ENCODE measurements at regions not wholly inside any gene's neighbourhood (a gene's known extent, or its start where the extent isn't known, plus 50 kb on each side); places are given as distances from the start of the nearest gene placed in this dataset.
"Not testable (repeated sequence)": the region's sequence is repeated elsewhere in the genome, so short reads cannot be mapped to it uniquely, and the experiment has no call there.

- TF ChIP-seq POLR2A, CTCF (IDR thresholded peaks at IDR 0.05): not testable (repeated sequence)
These were observed 1486.5 kb downstream of the TSPY10 start for GRCh38 chrY:11014229-11014628.

Data from Peyer's patch (tissue), 4 donors.